HCT116 (cell line): ENCODE measurements at regions not wholly inside any gene's neighbourhood (a gene's known extent, or its start where the extent isn't known, plus 50 kb on each side); places are given as distances from the start of the nearest gene placed in this dataset.

Experiments used
- ATAC-seq: fragments of 200-7000 bp; cut with Tn5 transposase; 2 replicates; pipeline ENCODE4 v1.9.1; 2020; ENCODE audit warnings: mild to moderate bottlenecking, moderate library complexity
- BruUV-seq: library from RNA; stranded (reverse); fragments of 400-500 nt; replicated peaks from 2 replicates; lab custom pipeline; 2021; lab: Mats Ljungman, UMichigan
- CTCF ChIA-PET: fragments of 300-600 bp; sonication (Branson Sonifier 250); formaldehyde crosslinking; loops from one replicate; lab custom pipeline; 2021; ENCODE audit warnings: antibody characterized with exemption; lab: Charles Lee
- POLR2A ChIA-PET: fragments of 300-600, 350-600 bp; sonication (Branson Sonifier 250); formaldehyde crosslinking; loops from one replicate; lab custom pipeline; 2021; ENCODE audit warnings: antibody characterized with exemption; lab: Charles Lee
- RAD21 ChIA-PET, 2 experiments: fragments of 300-600 bp; sonication (Branson Sonifier 250); formaldehyde crosslinking; loops; one replicate each; lab custom pipeline; 2023; ENCODE audit warnings: low total read pairs in 2 of 2; ENCODE audit not compliant: uncharacterized antibody in 2 of 2, unreplicated experiment in 2 of 2, low non-redundant PET in 1 of 2; lab: Charles Lee
- DNase-seq: peaks from one replicate; pipeline ENCODE4 v3.0.0-alpha.2; 2010; ENCODE audit warnings: low read depth, low spot score
- H2AFZ ChIP-seq: fragments of 200-600 bp; shearing (Covaris generic), sonication (generic); 2 replicates; pipeline ENCODE4 v1.6.1; 2017; ENCODE audit warnings: low read depth, mixed run types, mixed read lengths, antibody characterized with exemption, low read length; ENCODE audit not compliant: poor library complexity, severe bottlenecking
- H3K27ac ChIP-seq: 2 replicates; pipeline ENCODE4 v1.5.1; 2012; ENCODE audit warnings: low read depth, low read length
- H3K27me3 ChIP-seq: fragments of 200-600 bp; sonication (generic); 2 replicates; pipeline ENCODE4 v1.6.1; 2016; ENCODE audit warnings: mixed run types, low read length, mixed read lengths; ENCODE audit not compliant: insufficient read depth
- H3K36me3 ChIP-seq, 2 experiments: fragments of 200-500 bp in 1 of 2; fragments of 200-600 bp in 1 of 2; sonication (Bioruptor generic) in 1 of 2; sonication (generic) in 1 of 2; 2 replicates each; pipeline versions ENCODE4 v1.5.1 to v1.6.1; 2014 to 2016; ENCODE audit warnings: low read length in 2 of 2, inconsistent platforms in 1 of 2, mixed read lengths in 1 of 2, mixed run types in 1 of 2; ENCODE audit not compliant: insufficient read depth in 2 of 2, control insufficient read depth in 1 of 2
- H3K4me1 ChIP-seq, 2 experiments: fragments of 200-600 bp in 1 of 2; sonication (generic) in 1 of 2; 2 replicates each; pipeline versions ENCODE4 v1.5.1 to v1.6.1; 2012 to 2017; ENCODE audit warnings: low read length in 2 of 2, inconsistent platforms in 1 of 2, mild to moderate bottlenecking in 1 of 2, mixed read lengths in 1 of 2, mixed run types in 1 of 2, moderate library complexity in 1 of 2; ENCODE audit not compliant: insufficient read depth in 2 of 2, control insufficient read depth in 1 of 2
- H3K4me2 ChIP-seq: fragments of 200-600 bp; sonication (generic); 2 replicates; pipeline ENCODE4 v1.6.1; 2017; ENCODE audit warnings: mixed run types, low read length, mixed read lengths
- H3K4me3 ChIP-seq, 2 experiments: fragments of 200-600 bp in 1 of 2; sonication (generic) in 1 of 2; replicated peaks in 1 of 2; 2 replicates each; pipeline ENCODE4 v1.5.1; 2011 to 2016; ENCODE audit warnings: low read length in 2 of 2, control low read depth in 1 of 2, low read depth in 1 of 2, mild to moderate bottlenecking in 1 of 2, mixed read lengths in 1 of 2, mixed run types in 1 of 2
- H3K79me2 ChIP-seq: fragments of 200-600 bp; sonication (generic); 2 replicates; pipeline ENCODE4 v1.6.1; 2017; ENCODE audit warnings: mild to moderate bottlenecking, mixed run types, low read length, moderate library complexity, mixed read lengths; ENCODE audit not compliant: insufficient read depth
- H3K9ac ChIP-seq: fragments of 200-600 bp; sonication (generic); 2 replicates; pipeline ENCODE4 v1.6.1; 2016; ENCODE audit warnings: low read length, mixed read lengths
- H3K9me2 ChIP-seq: fragments of 200-600 bp; sonication (generic), shearing (Covaris generic); 2 replicates; pipeline ENCODE4 v1.6.1; 2017; ENCODE audit warnings: mixed run types, mild to moderate bottlenecking, moderate library complexity; ENCODE audit not compliant: insufficient read depth
- H3K9me3 ChIP-seq, 2 experiments: fragments of 200-500 bp in 1 of 2; fragments of 200-600 bp in 1 of 2; sonication (Bioruptor generic) in 1 of 2; sonication (generic) in 1 of 2; 2 replicates each; pipeline ENCODE4 v1.6.1; 2014 to 2017; ENCODE audit warnings: low read length in 2 of 2, mixed read lengths in 2 of 2, inconsistent platforms in 1 of 2, low read depth in 1 of 2, mild to moderate bottlenecking in 1 of 2, mixed run types in 1 of 2, moderate library complexity in 1 of 2; ENCODE audit not compliant: control insufficient read depth in 1 of 2, insufficient read depth in 1 of 2
- H4K20me1 ChIP-seq: fragments of 200-600 bp; sonication (generic), shearing (Covaris generic); 2 replicates; pipeline ENCODE4 v1.6.1; 2017; ENCODE audit warnings: mixed run types, mild to moderate bottlenecking, moderate library complexity; ENCODE audit not compliant: insufficient read depth
- EGR1 ChIP-seq: IDR thresholded peaks from 2 replicates; pipeline ENCODE4 v1.6.1; 2012; ENCODE audit warnings: low read depth
- EZH2 ChIP-seq: fragments of 200-600 bp; sonication (generic); IDR thresholded peaks from 2 replicates; pipeline ENCODE4 v1.6.1; 2017; ENCODE audit warnings: antibody characterized with exemption, mixed run types
- SRF ChIP-seq: IDR thresholded peaks from 2 replicates; pipeline ENCODE4 v1.6.1; 2012; ENCODE audit warnings: low read depth
- TCF7L2 ChIP-seq: IDR thresholded peaks from 2 replicates; pipeline ENCODE4 v1.7.0; 2011; ENCODE audit warnings: borderline replicate concordance, inconsistent platforms; ENCODE audit not compliant: insufficient read depth, insufficient read length; ENCODE audit errors: extremely low read depth
- intact Hi-C: fragments of 100-400 bp; cut with micrococcal nuclease; formaldehyde crosslinking; loops from 2 replicates; pipeline ENCODE4 v1.10.0; 2022
- TF ChIP-seq, protein P1 (sequence below): IDR thresholded peaks from 2 replicates; pipeline ENCODE4 v1.6.1; 2012
- TF ChIP-seq, protein P2 (sequence below), 3 experiments: fragments of 200-600 bp in 1 of 3; sonication (generic) in 1 of 3; IDR thresholded peaks in 2 of 3; conservative IDR thresholded peaks in 1 of 3; 2 replicates each; pipeline ENCODE4 v1.5.1; 2012 to 2017; ENCODE audit warnings: low read depth in 2 of 3, low read length in 2 of 3, antibody characterized with exemption in 1 of 3, borderline replicate concordance in 1 of 3, control low read depth in 1 of 3, mild to moderate bottlenecking in 1 of 3, mixed read lengths in 1 of 3, mixed run types in 1 of 3, moderate library complexity in 1 of 3; ENCODE audit not compliant: insufficient read depth in 1 of 3
- TF ChIP-seq, protein P3 (sequence below): IDR thresholded peaks from 2 replicates; pipeline ENCODE4 v1.6.1; 2012; ENCODE audit warnings: low read depth

DNA sequence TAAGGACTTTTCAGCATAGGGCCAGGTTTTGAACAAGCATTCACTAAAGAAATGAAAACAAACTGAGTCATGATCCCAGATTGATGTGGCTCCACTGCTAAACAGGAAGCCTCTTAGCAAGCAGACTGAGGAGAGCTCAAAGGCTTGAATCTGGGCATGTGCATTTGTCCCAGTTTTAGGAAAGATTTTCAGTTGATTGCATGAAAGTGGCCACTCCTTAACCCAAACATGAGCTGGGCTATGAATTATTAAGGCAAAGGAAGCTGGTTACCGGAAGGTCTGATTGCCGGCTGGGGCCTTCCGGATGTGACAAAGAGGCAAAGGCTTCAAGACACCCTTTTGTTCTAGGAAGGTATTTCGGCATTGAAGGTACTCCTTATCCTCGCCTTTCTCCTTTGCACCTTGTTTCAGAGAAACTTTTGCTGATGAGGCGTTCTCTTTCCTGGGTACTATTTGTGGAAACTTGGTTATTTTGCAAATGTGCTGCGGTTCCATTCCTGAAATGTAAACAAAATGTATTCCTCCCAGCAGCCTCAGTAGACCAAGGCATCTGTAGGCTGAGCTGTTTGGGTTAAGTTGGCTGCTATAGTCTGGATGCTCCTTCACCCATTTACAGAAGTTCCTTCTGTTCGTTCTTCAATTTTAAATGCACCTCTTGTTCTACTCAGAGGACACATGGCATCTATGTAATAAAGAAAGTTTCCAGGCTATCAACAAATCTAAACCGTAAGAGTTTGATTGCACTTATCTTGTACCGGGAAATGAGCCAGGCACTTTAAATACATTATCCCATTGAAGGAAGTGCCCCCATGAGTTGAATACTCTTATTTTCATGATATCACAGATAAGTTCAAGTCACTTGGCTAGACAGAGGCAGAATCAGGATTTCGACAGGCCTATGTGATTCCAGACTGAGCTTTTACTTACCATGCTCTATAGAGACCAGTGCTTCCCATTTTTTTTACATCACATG, 115.6 kb upstream of the METAP2 start:
- Histone ChIP-seq H3K36me3 (no peaks in the 10 kb centered on the region), H3K4me3 (no peak overlapping the region), H3K9me2 (no peaks in the 10 kb centered on the region), H3K4me1 (peaks cover 0 to 5% of the 10 kb centered on the region in 2 experiments; a peak in 2 of 4 replicates), H3K27ac (no peak overlapping the region), H3K27me3 (no peaks in the 10 kb centered on the region), H3K79me2 (no peaks in the 10 kb centered on the region), H3K9ac (no peak overlapping the region), H2AFZ (no peak overlapping the region), H3K4me2 (no peak overlapping the region), H3K9me3 (no peaks in the 10 kb centered on the region), H4K20me1 (no peaks in the 10 kb centered on the region)
- intact Hi-C loops = no loop called here
- no TSS peak for BruUV-seq
- POLR2A ChIA-PET = no interaction called here
- CTCF ChIA-PET = no interaction called here
- ATAC-seq = no peak; the same call in 1 of the 2 replicates
- no peak for DNase-seq
- RAD21 ChIA-PET = no interaction called here
- TF ChIP-seq TCF7L2 = no peak
- TF ChIP-seq, protein P1, sequence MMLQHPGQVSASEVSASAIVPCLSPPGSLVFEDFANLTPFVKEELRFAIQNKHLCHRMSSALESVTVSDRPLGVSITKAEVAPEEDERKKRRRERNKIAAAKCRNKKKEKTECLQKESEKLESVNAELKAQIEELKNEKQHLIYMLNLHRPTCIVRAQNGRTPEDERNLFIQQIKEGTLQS = no peak
- no peak for TF ChIP-seq EZH2
- TF ChIP-seq, protein P2, sequence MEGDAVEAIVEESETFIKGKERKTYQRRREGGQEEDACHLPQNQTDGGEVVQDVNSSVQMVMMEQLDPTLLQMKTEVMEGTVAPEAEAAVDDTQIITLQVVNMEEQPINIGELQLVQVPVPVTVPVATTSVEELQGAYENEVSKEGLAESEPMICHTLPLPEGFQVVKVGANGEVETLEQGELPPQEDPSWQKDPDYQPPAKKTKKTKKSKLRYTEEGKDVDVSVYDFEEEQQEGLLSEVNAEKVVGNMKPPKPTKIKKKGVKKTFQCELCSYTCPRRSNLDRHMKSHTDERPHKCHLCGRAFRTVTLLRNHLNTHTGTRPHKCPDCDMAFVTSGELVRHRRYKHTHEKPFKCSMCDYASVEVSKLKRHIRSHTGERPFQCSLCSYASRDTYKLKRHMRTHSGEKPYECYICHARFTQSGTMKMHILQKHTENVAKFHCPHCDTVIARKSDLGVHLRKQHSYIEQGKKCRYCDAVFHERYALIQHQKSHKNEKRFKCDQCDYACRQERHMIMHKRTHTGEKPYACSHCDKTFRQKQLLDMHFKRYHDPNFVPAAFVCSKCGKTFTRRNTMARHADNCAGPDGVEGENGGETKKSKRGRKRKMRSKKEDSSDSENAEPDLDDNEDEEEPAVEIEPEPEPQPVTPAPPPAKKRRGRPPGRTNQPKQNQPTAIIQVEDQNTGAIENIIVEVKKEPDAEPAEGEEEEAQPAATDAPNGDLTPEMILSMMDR (IDR thresholded peaks at IDR 0.05 in 2 of 3, conservative IDR thresholded peaks at IDR 0.05 in 1 of 3; ENCODE audit: borderline replicate concordance in 1 of 3, insufficient read depth in 1 of 3, low read depth in 2 of 3, low read length in 2 of 3) = no peak
- no peak for TF ChIP-seq SRF
- TF ChIP-seq, protein P3, sequence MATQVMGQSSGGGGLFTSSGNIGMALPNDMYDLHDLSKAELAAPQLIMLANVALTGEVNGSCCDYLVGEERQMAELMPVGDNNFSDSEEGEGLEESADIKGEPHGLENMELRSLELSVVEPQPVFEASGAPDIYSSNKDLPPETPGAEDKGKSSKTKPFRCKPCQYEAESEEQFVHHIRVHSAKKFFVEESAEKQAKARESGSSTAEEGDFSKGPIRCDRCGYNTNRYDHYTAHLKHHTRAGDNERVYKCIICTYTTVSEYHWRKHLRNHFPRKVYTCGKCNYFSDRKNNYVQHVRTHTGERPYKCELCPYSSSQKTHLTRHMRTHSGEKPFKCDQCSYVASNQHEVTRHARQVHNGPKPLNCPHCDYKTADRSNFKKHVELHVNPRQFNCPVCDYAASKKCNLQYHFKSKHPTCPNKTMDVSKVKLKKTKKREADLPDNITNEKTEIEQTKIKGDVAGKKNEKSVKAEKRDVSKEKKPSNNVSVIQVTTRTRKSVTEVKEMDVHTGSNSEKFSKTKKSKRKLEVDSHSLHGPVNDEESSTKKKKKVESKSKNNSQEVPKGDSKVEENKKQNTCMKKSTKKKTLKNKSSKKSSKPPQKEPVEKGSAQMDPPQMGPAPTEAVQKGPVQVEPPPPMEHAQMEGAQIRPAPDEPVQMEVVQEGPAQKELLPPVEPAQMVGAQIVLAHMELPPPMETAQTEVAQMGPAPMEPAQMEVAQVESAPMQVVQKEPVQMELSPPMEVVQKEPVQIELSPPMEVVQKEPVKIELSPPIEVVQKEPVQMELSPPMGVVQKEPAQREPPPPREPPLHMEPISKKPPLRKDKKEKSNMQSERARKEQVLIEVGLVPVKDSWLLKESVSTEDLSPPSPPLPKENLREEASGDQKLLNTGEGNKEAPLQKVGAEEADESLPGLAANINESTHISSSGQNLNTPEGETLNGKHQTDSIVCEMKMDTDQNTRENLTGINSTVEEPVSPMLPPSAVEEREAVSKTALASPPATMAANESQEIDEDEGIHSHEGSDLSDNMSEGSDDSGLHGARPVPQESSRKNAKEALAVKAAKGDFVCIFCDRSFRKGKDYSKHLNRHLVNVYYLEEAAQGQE = no peak
- TF ChIP-seq EGR1 = no peak
